ENCODE measurements at regions not wholly inside any gene's neighbourhood (a gene's known extent, or its start where the extent isn't known, plus 50 kb on each side); places are given as distances from the start of the nearest gene placed in this dataset.

GRCh38 chr2:156728328-156728727 lies 292.1 kb downstream of the GPD2 start:
- TF ChIP-seq CTCF (IDR thresholded peaks at IDR 0.05; ENCODE audit: low read depth, low read length, missing control alignments) = no peak
- DNase-seq (ENCODE audit: extremely low read depth, low read depth) = no peak
- no peak overlapping the region for H3K4me3 ChIP-seq (replicated peaks; ENCODE audit: low read depth, low read length)

GRCh38 chr2:156731506-156731905 lies 295.3 kb downstream of the GPD2 start:
- no peak for DNase-seq (ENCODE audit: extremely low read depth, low read depth)
- H3K4me3 ChIP-seq (replicated peaks; ENCODE audit: low read depth, low read length) = no peak overlapping the region
- TF ChIP-seq CTCF (IDR thresholded peaks at IDR 0.05; ENCODE audit: low read depth, low read length, missing control alignments) = no peak

- no peak for DNase-seq (ENCODE audit: extremely low read depth, low read depth)
- no peak for TF ChIP-seq CTCF (IDR thresholded peaks at IDR 0.05; ENCODE audit: low read depth, low read length, missing control alignments)
- H3K4me3 ChIP-seq (replicated peaks; ENCODE audit: low read depth, low read length) = no peak overlapping the region
Observed at GRCh38 chr2:156736950-156737349, 300.8 kb downstream of the GPD2 start.

GRCh38 chr2:156739301-156739700 lies 303.1 kb downstream of the GPD2 start:
- no peak for DNase-seq (ENCODE audit: extremely low read depth, low read depth)
- H3K4me3 ChIP-seq (replicated peaks; ENCODE audit: low read depth, low read length) = no peak overlapping the region
- no peak for TF ChIP-seq CTCF (IDR thresholded peaks at IDR 0.05; ENCODE audit: low read depth, low read length, missing control alignments)

- H3K4me3 ChIP-seq (replicated peaks; ENCODE audit: low read depth, low read length) = no peak overlapping the region
- TF ChIP-seq CTCF (IDR thresholded peaks at IDR 0.05; ENCODE audit: low read depth, low read length, missing control alignments) = no peak
- DNase-seq (ENCODE audit: extremely low read depth, low read depth) = no peak
Observed at GRCh38 chr2:156745619-156746018, 309.4 kb downstream of the GPD2 start.

- no peak overlapping the region for H3K4me3 ChIP-seq (replicated peaks; ENCODE audit: low read depth, low read length)
- TF ChIP-seq CTCF (IDR thresholded peaks at IDR 0.05; ENCODE audit: low read depth, low read length, missing control alignments) = no peak
- no peak for DNase-seq (ENCODE audit: extremely low read depth, low read depth)
Observed at GRCh38 chr2:156748221-156748620, 312.0 kb downstream of the GPD2 start.

GRCh38 chr2:156752042-156752441 lies 315.9 kb downstream of the GPD2 start:
- DNase-seq (ENCODE audit: extremely low read depth, low read depth) = no peak
- no peak overlapping the region for H3K4me3 ChIP-seq (replicated peaks; ENCODE audit: low read depth, low read length)
- TF ChIP-seq CTCF (IDR thresholded peaks at IDR 0.05; ENCODE audit: low read depth, low read length, missing control alignments) = no peak

Measured in HFF-Myc (cell line).